Kidney tubule cell (primary cell): ENCODE measurements at regions not wholly inside any gene's neighbourhood (a gene's known extent, or its start where the extent isn't known, plus 50 kb on each side); places are given as distances from the start of the nearest gene placed in this dataset.

Experiments
- DNase-seq: peaks from one replicate; pipeline ENCODE4 v3.0.0-alpha.2; 2018; ENCODE audit warnings: low spot score

GRCh38 chr1:30638086-30638485 lies 85.3 kb downstream of the MATN1 start:
- no peak for DNase-seq

- DNase-seq = peak; percentile 20
Measured at GRCh38 chr1:30637183-30637980, 86.0 kb downstream of the MATN1 start.

GRCh38 chr1:30636621-30637020 lies 86.8 kb downstream of the MATN1 start:
- no peak for DNase-seq

GRCh38 chr1:30635391-30635975 lies 87.9 kb downstream of the MATN1 start:
- no peak for DNase-seq

- no peak for DNase-seq
Measured at GRCh38 chr1:30634507-30634906, 88.9 kb downstream of the MATN1 start.

GRCh38 chr1:30633294-30633693 lies 90.1 kb downstream of the MATN1 start:
- DNase-seq = no peak

GRCh38 chr1:30632481-30632880 lies 90.9 kb downstream of the MATN1 start:
- no peak for DNase-seq

GRCh38 chr1:30631700-30632099 lies 91.7 kb downstream of the MATN1 start:
- DNase-seq = no peak

- no peak for DNase-seq
Measured at GRCh38 chr1:30629501-30629900, 93.9 kb downstream of the MATN1 start.

- DNase-seq = no peak
Measured at GRCh38 chr1:30627994-30628393, 95.4 kb downstream of the MATN1 start.

- no peak for DNase-seq
Measured at GRCh38 chr1:30627206-30627605, 96.2 kb downstream of the MATN1 start.

GRCh38 chr1:30623431-30623830 lies 100.0 kb downstream of the MATN1 start:
- DNase-seq = no peak

GRCh38 chr1:30619619-30620018 lies 103.8 kb downstream of the MATN1 start:
- DNase-seq = no peak

- peak; percentile 89 for DNase-seq
Measured at GRCh38 chr1:30618335-30618747, 105.0 kb downstream of the MATN1 start.

GRCh38 chr1:30616759-30617158 lies 106.6 kb downstream of the MATN1 start:
- no peak for DNase-seq

GRCh38 chr1:30615816-30616590 lies 107.4 kb downstream of the MATN1 start:
- no peak for DNase-seq

GRCh38 chr1:30615076-30615795 lies 108.1 kb downstream of the MATN1 start:
- DNase-seq = no peak

GRCh38 chr1:30613188-30613587 lies 110.2 kb downstream of the MATN1 start:
- no peak for DNase-seq

GRCh38 chr1:30612536-30613065 lies 110.8 kb downstream of the MATN1 start:
- no peak for DNase-seq

GRCh38 chr1:30611741-30612309 lies 111.6 kb downstream of the MATN1 start:
- no peak for DNase-seq

- DNase-seq = no peak
Measured at GRCh38 chr1:30610917-30611316, 112.5 kb downstream of the MATN1 start.

- no peak for DNase-seq
Measured at GRCh38 chr1:30609999-30610345, 113.4 kb downstream of the MATN1 start.
